ENCODE measurements at regions not wholly inside any gene's neighbourhood (a gene's known extent, or its start where the extent isn't known, plus 50 kb on each side); places are given as distances from the start of the nearest gene placed in this dataset.
"Not testable (repeated sequence)": the region's sequence is repeated elsewhere in the genome, so short reads cannot be mapped to it uniquely, and the experiment has no call there.

- DNase-seq = no peak
Measured at GRCh38 chr10:81288544-81288943, 586.5 kb upstream of the NRG3 start.

- no peak for DNase-seq
Measured at GRCh38 chr10:81297292-81297691, 577.7 kb upstream of the NRG3 start.

- DNase-seq = no peak
Measured at GRCh38 chr10:81303656-81304055, 571.3 kb upstream of the NRG3 start.

GRCh38 chr10:81306971-81307782 lies 567.8 kb upstream of the NRG3 start:
- no peak for DNase-seq

GRCh38 chr10:81309041-81309552 lies 565.9 kb upstream of the NRG3 start:
- no peak for DNase-seq

GRCh38 chr10:81314471-81314870 lies 560.5 kb upstream of the NRG3 start:
- DNase-seq = no peak

- no peak for DNase-seq
Measured at GRCh38 chr10:81315026-81315425, 560.0 kb upstream of the NRG3 start.

GRCh38 chr10:81348003-81348402 lies 527.0 kb upstream of the NRG3 start:
- no peak for DNase-seq

GRCh38 chr10:81367132-81367531 lies 507.9 kb upstream of the NRG3 start:
- no peak for DNase-seq

- no peak for DNase-seq
Measured at GRCh38 chr10:81386817-81387216, 488.2 kb upstream of the NRG3 start.

- no peak for DNase-seq
Measured at GRCh38 chr10:81403451-81403850, 471.5 kb upstream of the NRG3 start.

GRCh38 chr10:81405399-81405798 lies 469.6 kb upstream of the NRG3 start:
- DNase-seq = no peak

- DNase-seq = no peak
Measured at GRCh38 chr10:81414038-81414437, 461.0 kb upstream of the NRG3 start.

GRCh38 chr10:81426722-81427121 lies 448.3 kb upstream of the NRG3 start:
- DNase-seq = no peak

- DNase-seq = no peak
Measured at GRCh38 chr10:81428456-81429134, 446.4 kb upstream of the NRG3 start.

- DNase-seq = no peak
Measured at GRCh38 chr10:81439445-81439844, 435.5 kb upstream of the NRG3 start.

- DNase-seq = not testable (repeated sequence)
Measured at GRCh38 chr10:81441624-81442023, 433.4 kb upstream of the NRG3 start.

GRCh38 chr10:81444242-81444929 lies 430.6 kb upstream of the NRG3 start:
- no peak for DNase-seq

- DNase-seq = no peak
Measured at GRCh38 chr10:81450651-81451050, 424.3 kb upstream of the NRG3 start.

- DNase-seq = no peak
Measured at GRCh38 chr10:81472927-81473470, 402.0 kb upstream of the NRG3 start.

GRCh38 chr10:81473755-81474154 lies 401.2 kb upstream of the NRG3 start:
- DNase-seq = no peak

GRCh38 chr10:81479316-81479715 lies 395.7 kb upstream of the NRG3 start:
- DNase-seq = no peak

- no peak for DNase-seq
Measured at GRCh38 chr10:81496626-81497025, 378.4 kb upstream of the NRG3 start.

Data from activated gamma-delta T cell treated with Interleukin-2 at 50 U/mL for 16 hours (primary cell).